ENCODE measurements at regions not wholly inside any gene's neighbourhood (a gene's known extent, or its start where the extent isn't known, plus 50 kb on each side); places are given as distances from the start of the nearest gene placed in this dataset.

DNA sequence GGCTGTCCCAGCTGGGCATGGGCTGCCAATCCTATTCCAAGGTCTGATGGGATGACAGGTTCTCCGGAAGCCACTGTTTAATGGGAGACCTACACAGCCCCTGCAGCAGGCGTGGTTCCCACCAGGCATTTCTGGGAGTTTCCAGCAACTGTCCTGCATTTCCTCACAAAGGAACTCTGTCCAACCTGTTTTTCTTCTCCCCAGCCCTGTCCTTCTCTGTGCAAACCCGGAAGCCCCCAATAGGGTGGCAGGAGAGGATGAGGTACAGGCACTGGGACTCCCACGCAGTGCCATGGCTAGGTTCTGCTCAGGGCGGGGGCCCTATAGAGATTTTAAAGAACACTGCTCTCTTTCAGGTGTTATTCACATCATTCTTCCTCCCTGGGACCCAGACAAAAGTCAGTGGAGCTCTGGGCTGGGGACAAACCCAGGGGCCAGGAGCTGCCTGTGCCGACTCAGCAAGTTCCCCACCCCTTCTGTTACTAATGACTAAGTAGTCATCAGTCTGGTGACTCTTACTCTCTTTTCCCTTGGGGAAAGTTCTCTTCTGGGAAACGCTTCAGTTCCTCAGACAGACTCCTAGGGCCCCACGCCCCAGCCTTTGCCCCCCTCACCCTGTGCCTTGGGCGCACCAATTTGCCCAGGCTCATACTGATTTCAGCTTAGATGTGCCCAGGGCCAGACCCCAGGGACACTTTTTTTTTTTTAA, 97.7 kb downstream of the CD47 start:
- no peak for DNase-seq (ENCODE audit: low spot score)
- TF ChIP-seq CTCF (IDR thresholded peaks at IDR 0.05; ENCODE audit: extremely low read depth, missing control alignments), result no peak

DNA sequence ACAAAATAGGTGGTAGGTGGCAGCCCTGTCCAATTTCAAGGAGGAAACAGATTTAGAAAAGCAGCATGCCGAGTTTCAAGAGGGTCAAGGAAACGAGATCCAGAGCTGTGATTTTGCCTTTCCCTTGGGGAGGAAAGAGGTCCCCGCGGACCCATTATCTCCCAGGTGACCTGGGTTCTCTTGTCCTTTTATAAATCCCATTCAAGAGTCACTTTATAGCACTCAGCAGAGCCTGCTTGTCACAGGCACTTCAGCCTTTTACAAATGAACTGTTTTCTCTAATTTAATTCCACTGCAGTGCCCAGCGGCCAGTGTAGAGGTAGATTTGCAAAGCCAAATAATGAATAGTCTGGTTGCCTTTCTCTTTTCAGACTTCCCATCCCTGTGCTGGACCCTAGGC, 99.9 kb downstream of the CD47 start:
- DNase-seq (ENCODE audit: low spot score), result no peak
- no peak for TF ChIP-seq CTCF (IDR thresholded peaks at IDR 0.05; ENCODE audit: extremely low read depth, missing control alignments)

DNA sequence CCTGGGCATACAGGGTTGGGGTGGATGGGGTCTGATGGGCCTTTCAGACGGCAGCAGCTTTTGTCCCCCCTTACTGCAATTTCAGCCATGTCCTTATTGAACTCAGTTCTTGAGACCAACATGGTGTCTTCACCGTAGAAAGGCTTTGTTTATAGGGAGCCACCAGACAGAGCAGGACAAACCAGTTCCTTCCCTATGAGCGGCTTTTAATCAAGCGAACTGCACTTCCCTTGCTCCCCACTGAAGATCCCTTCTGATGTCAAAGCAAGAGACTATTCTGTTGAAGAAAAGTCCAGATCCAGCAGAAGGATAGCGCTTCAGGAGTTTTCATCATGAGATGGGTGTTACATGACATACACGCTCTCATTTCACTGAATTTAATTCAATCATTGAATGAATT, 100.4 kb downstream of the CD47 start:
- no peak for DNase-seq (ENCODE audit: low spot score)
- TF ChIP-seq CTCF (IDR thresholded peaks at IDR 0.05; ENCODE audit: extremely low read depth, missing control alignments), result no peak

DNA sequence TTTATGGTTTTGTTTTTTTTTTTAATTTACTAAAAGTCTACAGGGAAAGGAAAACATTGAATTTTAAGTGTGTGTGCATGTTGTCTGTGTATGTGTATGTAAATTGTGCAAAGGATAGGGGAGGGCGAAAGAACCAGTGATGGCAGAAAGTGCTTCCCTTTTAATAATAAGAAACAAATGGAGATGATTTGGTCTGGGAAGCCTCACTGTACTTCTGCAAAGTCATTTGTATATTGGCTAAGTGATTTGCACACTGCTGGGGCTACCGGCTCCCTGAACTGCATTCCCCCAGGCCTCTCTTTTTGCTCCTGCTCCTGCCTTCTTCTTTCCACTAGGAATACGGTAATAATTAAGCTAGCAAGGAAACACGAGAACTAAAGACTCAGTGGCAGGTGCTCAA, 101.2 kb downstream of the CD47 start:
- DNase-seq (ENCODE audit: low spot score), result no peak
- no peak for TF ChIP-seq CTCF (IDR thresholded peaks at IDR 0.05; ENCODE audit: extremely low read depth, missing control alignments)

- no peak for DNase-seq (ENCODE audit: low spot score)
- TF ChIP-seq CTCF (IDR thresholded peaks at IDR 0.05; ENCODE audit: extremely low read depth, missing control alignments), result no peak
Measured at GRCh38 chr3:107988460-107989175, 102.2 kb downstream of the CD47 start.

- no peak for TF ChIP-seq CTCF (IDR thresholded peaks at IDR 0.05; ENCODE audit: extremely low read depth, missing control alignments)
- no peak for DNase-seq (ENCODE audit: low spot score)
Measured at GRCh38 chr3:107987036-107987939, 103.5 kb downstream of the CD47 start.

- no peak for DNase-seq (ENCODE audit: low spot score)
- no peak for TF ChIP-seq CTCF (IDR thresholded peaks at IDR 0.05; ENCODE audit: extremely low read depth, missing control alignments)
Measured at GRCh38 chr3:107986505-107986904, 104.3 kb downstream of the CD47 start.
